Right renal cortex interstitium (tissue), 3 donors: ENCODE measurements at regions not wholly inside any gene's neighbourhood (a gene's known extent, or its start where the extent isn't known, plus 50 kb on each side); places are given as distances from the start of the nearest gene placed in this dataset.

ENCODE experiments used
- DNase-seq, 3 donors: peaks; one replicate each; pipeline ENCODE4 v3.0.0-alpha.2; 2013; ENCODE audit warnings: low read depth in 3 of 3, low spot score in 2 of 3

GRCh38 chr6:141347906-141348492 lies 784.7 kb upstream of the GJE1 start:
- DNase-seq, result no peak

- no peak for DNase-seq
These were observed 785.6 kb upstream of the GJE1 start for GRCh38 chr6:141347086-141347485.

GRCh38 chr6:141346535-141346934 lies 786.2 kb upstream of the GJE1 start:
- DNase-seq, result no peak

GRCh38 chr6:141337191-141337590 lies 795.5 kb upstream of the GJE1 start:
- DNase-seq, result no peak

- no peak for DNase-seq
These were observed 797.0 kb upstream of the GJE1 start for GRCh38 chr6:141335477-141336273.

GRCh38 chr6:141326925-141327324 lies 805.8 kb upstream of the GJE1 start:
- no peak for DNase-seq

- no peak for DNase-seq
These were observed 806.3 kb upstream of the GJE1 start for GRCh38 chr6:141326426-141326825.

GRCh38 chr6:141321493-141322347 lies 811.0 kb upstream of the GJE1 start:
- DNase-seq, result no peak

- no peak for DNase-seq
These were observed 816.5 kb upstream of the GJE1 start for GRCh38 chr6:141316236-141316635.

- no peak for DNase-seq
These were observed 818.7 kb upstream of the GJE1 start for GRCh38 chr6:141313986-141314385.

- no peak for DNase-seq
These were observed 823.4 kb upstream of the GJE1 start for GRCh38 chr6:141309295-141309694.

- DNase-seq, result no peak
These were observed 825.3 kb upstream of the GJE1 start for GRCh38 chr6:141307309-141307998.

- DNase-seq, result no peak
These were observed 828.8 kb upstream of the GJE1 start for GRCh38 chr6:141303907-141304306.

GRCh38 chr6:141301779-141302178 lies 830.9 kb upstream of the GJE1 start:
- no peak for DNase-seq

GRCh38 chr6:141290941-141291721 lies 841.6 kb upstream of the GJE1 start:
- no peak for DNase-seq

GRCh38 chr6:141288947-141289346 lies 843.8 kb upstream of the GJE1 start:
- no peak for DNase-seq

GRCh38 chr6:141282263-141282662 lies 850.5 kb upstream of the GJE1 start:
- no peak for DNase-seq

GRCh38 chr6:141269684-141270083 lies 863.0 kb upstream of the GJE1 start:
- no peak for DNase-seq

GRCh38 chr6:141267420-141267819 lies 865.3 kb upstream of the GJE1 start:
- DNase-seq, result no peak
